K562 (cell line): ENCODE measurements at regions not wholly inside any gene's neighbourhood (a gene's known extent, or its start where the extent isn't known, plus 50 kb on each side); places are given as distances from the start of the nearest gene placed in this dataset.

Source experiments
- ATAC-seq: fragments of 200-7000 bp; cut with Tn5 transposase; 3 replicates; pipeline ENCODE4 v1.9.1; 2020; ENCODE audit warnings: moderate library complexity
- BruUV-seq: library from RNA; stranded (reverse); fragments of 400-500 nt; replicated peaks from 2 replicates; lab custom pipeline; 2021; lab: Mats Ljungman, UMichigan
- CTCF ChIA-PET: fragments of 300-600 bp; formaldehyde crosslinking; extraction: SDS; loops from one replicate; lab custom pipeline; 2021; ENCODE audit warnings: low intra/inter-chr PET ratio; lab: Yijun Ruan, JAX
- POLR2A ChIA-PET: fragments of 300-600, 350-650 bp; sonication (Branson Sonifier 250); formaldehyde crosslinking; extraction: SDS; loops from one replicate; lab custom pipeline; 2021; ENCODE audit warnings: antibody characterized with exemption, inconsistent platforms; lab: Yijun Ruan, JAX
- DNase-seq, 4 experiments: peaks; one replicate each; pipeline versions ENCODE4 v3.0.0 to v3.0.0-alpha.2; 2011 to 2018; ENCODE audit warnings: low spot score in 3 of 4, mixed read lengths in 3 of 4; ENCODE audit errors: extremely low read depth in 1 of 4
- FAIRE-seq: peaks from 2 replicates; lab custom pipeline; 2011; peaks lifted over from hg19 to GRCh38; lab: Jason Lieb, UNC
- H2AFZ ChIP-seq: 2 replicates; pipeline ENCODE4 v1.6.0; 2011; ENCODE audit warnings: low read depth, low read length, control low read depth, inconsistent platforms
- H3K27ac ChIP-seq: fragments of 200-600 bp; 3 replicates; pipeline ENCODE4 v1.8.0; 2011; ENCODE audit warnings: low read depth, mild to moderate bottlenecking, control low read depth, inconsistent platforms, low read length, moderate library complexity, mixed read lengths; ENCODE audit errors: extremely low read depth
- H3K27me3 ChIP-seq, 2 experiments: fragments of 300-600 bp in 1 of 2; 2 replicates in 1 of 2; 3 replicates in 1 of 2; pipeline versions ENCODE4 v1.6.0 to v1.8.0; 2011; ENCODE audit warnings: inconsistent platforms in 2 of 2, low read length in 2 of 2, mild to moderate bottlenecking in 1 of 2, mixed read lengths in 1 of 2, moderate library complexity in 1 of 2; ENCODE audit not compliant: control insufficient read depth in 2 of 2, insufficient read depth in 2 of 2
- H3K36me3 ChIP-seq: fragments of 300-600 bp; 3 replicates; pipeline ENCODE4 v1.8.0; 2011; ENCODE audit warnings: mild to moderate bottlenecking, low read length, inconsistent platforms; ENCODE audit not compliant: control insufficient read depth, insufficient read depth
- H3K4me1 ChIP-seq, 2 experiments: fragments of 200-600 bp in 1 of 2; replicated peaks in 1 of 2; 2 replicates in 1 of 2; 3 replicates in 1 of 2; pipeline versions ENCODE4 v1.5.1 to v1.8.0; 2011; ENCODE audit warnings: inconsistent platforms in 2 of 2, low read length in 2 of 2, mild to moderate bottlenecking in 1 of 2, mixed read lengths in 1 of 2, moderate library complexity in 1 of 2; ENCODE audit not compliant: control insufficient read depth in 2 of 2, insufficient read depth in 2 of 2
- H3K4me2 ChIP-seq: 2 replicates; pipeline ENCODE4 v1.6.1; 2011; ENCODE audit warnings: low read length, control low read depth, inconsistent platforms, mixed read lengths; ENCODE audit not compliant: insufficient read depth
- H3K4me3 ChIP-seq: fragments of 200-600 bp; sonication (generic), shearing (Covaris generic); 2 replicates; pipeline ENCODE4 v1.5.1; 2016; ENCODE audit warnings: control low read depth, inconsistent platforms
- H3K79me2 ChIP-seq: fragments of 200-600 bp; 3 replicates; pipeline ENCODE4 v1.8.0; 2011; ENCODE audit warnings: low read length, inconsistent platforms; ENCODE audit not compliant: control insufficient read depth, insufficient read depth
- H3K9ac ChIP-seq, 2 experiments: 2 replicates each; pipeline versions ENCODE4 v1.6.0 to v1.6.1; 2011; ENCODE audit warnings: low read depth in 2 of 2, low read length in 2 of 2, control low read depth in 1 of 2, inconsistent platforms in 1 of 2, mild to moderate bottlenecking in 1 of 2, mixed read lengths in 1 of 2; ENCODE audit not compliant: insufficient read depth in 1 of 2
- H3K9me1 ChIP-seq: one replicate; pipeline ENCODE4 v1.6.0; 2011; ENCODE audit warnings: inconsistent platforms, mild to moderate bottlenecking, low read length, moderate library complexity; ENCODE audit not compliant: control insufficient read depth, insufficient read depth
- H3K9me3 ChIP-seq: replicated peaks from 2 replicates; pipeline ENCODE4 v1.5.1; 2011; ENCODE audit warnings: low read depth, low read length, inconsistent platforms; ENCODE audit not compliant: control insufficient read depth, insufficient read depth
- H4K20me1 ChIP-seq: replicated peaks from 2 replicates; pipeline ENCODE4 v1.6.1; 2011; ENCODE audit warnings: low read length, inconsistent platforms, mixed read lengths; ENCODE audit not compliant: control insufficient read depth, insufficient read depth
- DPF2 ChIP-seq: fragments of 450-650 bp; IDR thresholded peaks from 2 replicates; pipeline ENCODE4 v1.6.1; 2016
- EP300 ChIP-seq: IDR thresholded peaks from 2 replicates; pipeline ENCODE4 v1.6.1; 2012; ENCODE audit warnings: low read length, improper control_type of control experiment
- GTF2B ChIP-seq: IDR thresholded peaks from 2 replicates; pipeline ENCODE4 v1.6.1; 2011; ENCODE audit not compliant: insufficient read length; ENCODE audit errors: extremely low read depth
- MCM3 ChIP-seq: fragments of 450-650 bp; IDR thresholded peaks from 2 replicates; pipeline ENCODE4 v1.6.1; 2016
- NR2F6 ChIP-seq: fragments of 450-650 bp; formaldehyde crosslinking; IDR thresholded peaks from 2 replicates; pipeline ENCODE4 v1.4.0; 2020; ENCODE audit warnings: mild to moderate bottlenecking
- RBM39 ChIP-seq: fragments of 200-400 bp; formaldehyde crosslinking; optimal IDR thresholded peaks from 2 replicates; pipeline ENCODE3; 2018; ENCODE audit warnings: low read depth, low read length
- RCOR1 ChIP-seq, 2 experiments: IDR thresholded peaks; 2 replicates each; pipeline ENCODE4 v1.6.1; 2012; ENCODE audit warnings: low read depth in 2 of 2, low read length in 2 of 2, borderline replicate concordance in 1 of 2, improper control_type of control experiment in 1 of 2
- SETDB1 ChIP-seq: IDR thresholded peaks from one replicate; pipeline ENCODE4 v1.6.1; 2012; ENCODE audit warnings: low read length, control low read depth, inconsistent platforms
- SRSF3 ChIP-seq: fragments of 200-400 bp; formaldehyde crosslinking; IDR thresholded peaks from 2 replicates; pipeline ENCODE4 v1.6.1; 2016; ENCODE audit warnings: mild to moderate bottlenecking, low read length, moderate library complexity; ENCODE audit not compliant: insufficient read depth
- TEAD1 ChIP-seq, 2 experiments: fragments of 450-650 bp in 1 of 2; sonication (generic) in 1 of 2; formaldehyde crosslinking; IDR thresholded peaks; 2 replicates each; pipeline versions ENCODE4 v1.4.0 to v1.8.0; 2020 to 2022; ENCODE audit warnings: mild to moderate bottlenecking in 2 of 2, missing genetic modification reagents in 1 of 2
- ZKSCAN1 ChIP-seq: fragments of 150-350 bp; IDR thresholded peaks from 2 replicates; pipeline ENCODE4 v1.6.1; 2016; ENCODE audit warnings: low read depth, low read length
- ZNF589 ChIP-seq: fragments of 200-800 bp; sonication (Bioruptor generic); IDR thresholded peaks from 2 replicates; pipeline ENCODE4 v1.6.1; 2016; ENCODE audit warnings: low read depth, missing genetic modification characterization, missing compliant biosample characterization
- ZNF707 ChIP-seq: fragments of 250-450 bp; sonication (Bioruptor Pico); conservative IDR thresholded peaks from 2 replicates; pipeline ENCODE4 v1.8.0; 2022; ENCODE audit warnings: inconsistent platforms, mild to moderate bottlenecking, moderate library complexity
- ZNF740 ChIP-seq, 3 experiments: fragments of 200-800 bp in 1 of 3; sonication (Bioruptor generic) in 1 of 3; sonication (generic) in 1 of 3; formaldehyde crosslinking in 1 of 3; IDR thresholded peaks; 2 replicates each; pipeline versions ENCODE4 v1.6.1 to v1.8.0; 2016 to 2022; ENCODE audit warnings: mild to moderate bottlenecking in 2 of 3, missing compliant biosample characterization in 2 of 3, missing genetic modification characterization in 2 of 3, missing genetic modification reagents in 1 of 3
- ZNF77 ChIP-seq: fragments of 250-450 bp; sonication (Bioruptor Pico); IDR thresholded peaks from 2 replicates; pipeline ENCODE4 v1.5.0; 2020
- WGBS: fragments of 100-300 bp; shearing (Covaris generic); methylation state at CpG from one replicate; pipeline ENCODE4 v1.1.6; 2016; ENCODE audit warnings: low coverage, mixed read lengths; ENCODE audit not compliant: insufficient coverage; ENCODE audit errors: missing lambda C conversion rate; 5-methylcytosine and 5-hydroxymethylcytosine counted together
- in situ Hi-C: fragments of 300-500 bp; cut with MboI; formaldehyde crosslinking; loops from 4 replicates; pipeline ENCODE4 v1.15.0; 2018; ENCODE audit warnings: inconsistent platforms, mixed read lengths
- intact Hi-C: fragments of 100-400 bp; cut with micrococcal nuclease; formaldehyde crosslinking; loops from 2 replicates; pipeline ENCODE4 v1.14.2; 2022

- CTCF ChIA-PET: no interaction called here
- Histone ChIP-seq H3K4me1 (no peaks in the 10 kb centered on the region), H3K9ac (no peak overlapping the region)
- in situ Hi-C loops: no loop called here
- 0% methylated on average over 3 of the region's 3 CpGs for WGBS
- TF ChIP-seq NR2F6 (CRISPR knock-in tag) (no peak), EP300 (no peak), GTF2B (no peak), ZNF707 (CRISPR knock-in tag) (no peak), ZNF589 (CRISPR knock-in tag) (no peak), RCOR1 (IDR thresholded peaks at IDR 0.05; ENCODE audit: borderline replicate concordance in 1 of 2, low read depth in 2 of 2, low read length in 2 of 2) (no peak), DPF2 (no peak), SETDB1 (no peak), ZNF740 (CRISPR knock-in tag; IDR thresholded peaks at IDR 0.05) (no peak), ZNF740 (tag; IDR thresholded peaks at IDR 0.05) (no peak), RBM39 (no peak), SRSF3 (no peak), ZNF77 (no peak), TEAD1 (CRISPR knock-in tag; IDR thresholded peaks at IDR 0.05) (no peak), ZKSCAN1 (no peak), MCM3 (no peak)
- TF ChIP-seq, all 486 proteins: peak for 0
- no peak for ATAC-seq
- POLR2A ChIA-PET: no interaction called here
- Histone ChIP-seq H3K79me2 (no peaks in the 10 kb centered on the region), H3K36me3 (no peaks in the 10 kb centered on the region), H2AFZ (no peak overlapping the region), H3K27me3 (no peaks in the 10 kb centered on the region; a peak in 1 of 5 replicates), H3K9me1 (no peaks in the 10 kb centered on the region), H3K27ac (no peak overlapping the region), H3K9me3 (no peaks in the 10 kb centered on the region), H4K20me1 (no peaks in the 10 kb centered on the region), H3K4me3 (no peak overlapping the region), H3K4me2 (no peak overlapping the region)
- no peak for FAIRE-seq
- DNase-seq: no peak
- intact Hi-C loops: no loop called here
- no TSS peak for BruUV-seq
These were observed 250.7 kb upstream of the MYOCD start for GRCh38 chr17:12415031-12415430.
